ENCODE measurements at regions not wholly inside any gene's neighbourhood (a gene's known extent, or its start where the extent isn't known, plus 50 kb on each side); places are given as distances from the start of the nearest gene placed in this dataset.

DNA sequence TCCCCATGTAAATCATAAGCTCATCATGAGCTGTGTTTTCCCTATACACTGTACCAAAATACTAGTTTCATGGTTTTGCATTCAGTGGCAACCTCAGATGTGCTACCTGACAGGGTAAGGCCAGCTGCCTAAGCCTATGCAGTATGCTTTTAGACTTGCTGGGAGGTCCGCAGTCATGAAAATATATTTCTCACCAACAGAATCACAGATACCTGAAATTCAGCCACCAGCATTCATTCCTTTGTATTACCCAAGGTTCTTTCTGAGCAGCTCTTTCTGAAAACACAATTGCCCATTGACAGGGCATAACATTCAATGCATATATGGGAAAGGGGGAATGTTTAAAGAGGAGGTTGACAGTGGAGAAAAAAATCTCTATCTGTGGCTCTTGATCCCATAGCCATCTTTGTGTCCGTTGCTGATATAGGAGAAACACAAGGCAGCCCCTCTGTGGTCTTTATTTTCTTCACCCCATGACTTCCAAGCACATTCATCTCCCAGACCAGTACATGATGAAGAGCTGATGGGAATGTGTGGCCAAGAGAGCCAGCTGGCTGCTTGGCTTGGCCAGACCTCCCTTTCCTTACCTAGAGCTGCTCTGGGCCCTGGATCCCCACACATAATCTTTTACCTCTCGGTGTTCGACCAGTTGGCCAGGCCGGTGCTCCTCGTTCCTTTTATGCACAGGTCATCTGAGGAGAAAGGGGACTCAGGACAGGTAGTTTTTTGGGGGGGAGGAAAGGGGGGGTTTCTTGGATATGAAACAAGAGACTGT, 162.9 kb downstream of the KCNA5 start:
- ATAC-seq (ENCODE audit: low read depth in 2 of 2) (no peak), DNase-seq (no peak)
- H3K36me3 Mint-ChIP-seq: no peaks in the 10 kb centered on the region
- H3K27me3 Mint-ChIP-seq: peaks cover 4% of the 10 kb centered on the region
- no peak overlapping the region for H3K27ac Mint-ChIP-seq
- no peaks in the 10 kb centered on the region for H3K4me1 ChIP-seq (ENCODE audit: control insufficient read depth, insufficient read depth, low read length, poor library complexity, severe bottlenecking)
- H3K9me3 Mint-ChIP-seq: peaks cover 0 to 10% (median 0%) of the 10 kb centered on the region in 7 donors
- H3K4me3 ChIP-seq (ENCODE audit: low read depth, low read length): no peak overlapping the region
- H3K27ac ChIP-seq (ENCODE audit: insufficient read depth, low read length, poor library complexity, severe bottlenecking): no peak overlapping the region
- H3K9me3 ChIP-seq (ENCODE audit: control insufficient read depth in 2 of 2, low read length in 2 of 2): no peaks in the 10 kb centered on the region
- no peaks in the 10 kb centered on the region for H3K36me3 ChIP-seq (ENCODE audit: control insufficient read depth, insufficient read depth, low read length)
- no peak overlapping the region for H3K4me3 Mint-ChIP-seq
- no peaks in the 10 kb centered on the region for H3K4me1 Mint-ChIP-seq
- no peaks in the 10 kb centered on the region for H3K27me3 ChIP-seq (ENCODE audit: control insufficient read depth, insufficient read depth, low read length)

- Mint-ChIP-seq H3K27ac (no peak overlapping the region), H3K4me1 (no peaks in the 10 kb centered on the region), H3K36me3 (no peaks in the 10 kb centered on the region), H3K4me3 (no peak overlapping the region), H3K9me3 (peaks cover 0 to 4% (median 0%) of the 10 kb centered on the region in 7 donors), H3K27me3 (peaks cover 4% of the 10 kb centered on the region)
- Histone ChIP-seq H3K36me3 (ENCODE audit: control insufficient read depth, insufficient read depth, low read length) (no peaks in the 10 kb centered on the region), H3K4me1 (ENCODE audit: control insufficient read depth, insufficient read depth, low read length, poor library complexity, severe bottlenecking) (no peaks in the 10 kb centered on the region), H3K27ac (ENCODE audit: insufficient read depth, low read length, poor library complexity, severe bottlenecking) (no peak overlapping the region), H3K27me3 (ENCODE audit: control insufficient read depth, insufficient read depth, low read length) (no peaks in the 10 kb centered on the region), H3K9me3 (ENCODE audit: control insufficient read depth in 2 of 2, low read length in 2 of 2) (no peaks in the 10 kb centered on the region), H3K4me3 (ENCODE audit: low read depth, low read length) (no peak overlapping the region)
- ATAC-seq (ENCODE audit: low read depth in 2 of 2) (no peak), DNase-seq (no peak)
These were observed 166.7 kb downstream of the KCNA5 start for GRCh38 chr12:5210179-5210922.

DNA sequence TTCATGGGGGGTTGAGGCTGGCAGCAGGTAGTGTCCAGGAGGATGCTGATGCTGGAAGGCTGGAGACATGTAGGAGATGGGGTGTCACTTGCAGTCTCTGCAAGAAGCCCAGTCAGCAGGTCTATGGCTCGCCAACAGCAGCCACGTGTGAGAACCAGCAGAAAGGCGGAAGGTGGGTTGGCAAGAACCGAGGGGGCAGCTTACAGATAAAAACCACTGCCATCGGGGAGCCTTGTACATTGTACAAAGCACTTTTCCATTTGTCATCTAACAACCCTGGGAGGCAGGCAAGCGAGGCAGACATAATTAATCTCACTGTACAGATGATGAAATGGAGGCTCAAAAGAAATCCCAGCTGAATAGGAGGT, 167.2 kb downstream of the KCNA5 start:
- H3K27me3 Mint-ChIP-seq: no peaks in the 10 kb centered on the region

GRCh38 chr12:5213336-5213735, 169.7 kb downstream of the KCNA5 start:
- H3K36me3 Mint-ChIP-seq: no peaks in the 10 kb centered on the region

More for the DNA sequence above, 167.2 kb downstream of the KCNA5 start:
- Histone ChIP-seq H3K4me1 (ENCODE audit: control insufficient read depth, insufficient read depth, low read length, poor library complexity, severe bottlenecking) (no peaks in the 10 kb centered on the region), H3K36me3 (ENCODE audit: control insufficient read depth, insufficient read depth, low read length) (no peaks in the 10 kb centered on the region), H3K4me3 (ENCODE audit: low read depth, low read length) (no peak overlapping the region), H3K27ac (ENCODE audit: insufficient read depth, low read length, poor library complexity, severe bottlenecking) (no peak overlapping the region), H3K27me3 (ENCODE audit: control insufficient read depth, insufficient read depth, low read length) (no peaks in the 10 kb centered on the region), H3K9me3 (ENCODE audit: control insufficient read depth in 2 of 2, low read length in 2 of 2) (no peaks in the 10 kb centered on the region)
- no peak for ATAC-seq (ENCODE audit: low read depth in 2 of 2)
- Mint-ChIP-seq H3K36me3 (no peaks in the 10 kb centered on the region), H3K4me3 (no peak overlapping the region), H3K9me3 (peaks cover 0 to 4% (median 0%) of the 10 kb centered on the region in 7 donors), H3K4me1 (no peaks in the 10 kb centered on the region), H3K27ac (no peak overlapping the region)
- no peak for DNase-seq

DNA sequence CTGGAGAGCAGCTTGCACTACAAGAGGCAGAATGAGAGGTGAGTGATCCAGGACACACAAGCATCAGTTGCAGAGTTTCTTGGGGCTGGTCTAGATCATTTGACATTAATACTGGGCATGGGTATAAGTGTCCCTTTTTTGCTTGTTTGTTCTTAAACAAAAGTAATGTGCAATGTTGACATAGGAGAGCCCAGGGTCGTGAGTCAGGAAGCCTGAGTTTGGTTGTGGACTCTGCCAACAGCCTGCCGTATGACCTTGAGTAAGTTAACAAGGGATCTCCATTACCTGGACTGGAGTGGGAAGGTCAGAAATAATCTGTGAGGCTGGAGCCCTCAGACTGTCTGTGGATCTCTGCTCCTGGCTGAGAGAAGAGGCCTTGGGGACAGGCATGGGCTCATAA, 170.3 kb downstream of the KCNA5 start:
- no peak overlapping the region for H3K27ac Mint-ChIP-seq

More at GRCh38 chr12:5213336-5213735, 169.7 kb downstream of the KCNA5 start:
- H3K27me3 ChIP-seq (ENCODE audit: control insufficient read depth, insufficient read depth, low read length): no peaks in the 10 kb centered on the region
- ATAC-seq (ENCODE audit: low read depth in 2 of 2) (no peak), DNase-seq (no peak)
- Mint-ChIP-seq H3K4me1 (no peaks in the 10 kb centered on the region), H3K27me3 (no peaks in the 10 kb centered on the region), H3K27ac (no peak overlapping the region), H3K4me3 (no peak overlapping the region), H3K9me3 (peaks cover 0 to 4% (median 0%) of the 10 kb centered on the region in 7 donors)
- no peaks in the 10 kb centered on the region for H3K9me3 ChIP-seq (ENCODE audit: control insufficient read depth in 2 of 2, low read length in 2 of 2)
- H3K27ac ChIP-seq (ENCODE audit: insufficient read depth, low read length, poor library complexity, severe bottlenecking): no peak overlapping the region
- no peaks in the 10 kb centered on the region for H3K4me1 ChIP-seq (ENCODE audit: control insufficient read depth, insufficient read depth, low read length, poor library complexity, severe bottlenecking)
- H3K4me3 ChIP-seq (ENCODE audit: low read depth, low read length): no peak overlapping the region
- no peaks in the 10 kb centered on the region for H3K36me3 ChIP-seq (ENCODE audit: control insufficient read depth, insufficient read depth, low read length)

GRCh38 chr12:5217936-5218335, 174.3 kb downstream of the KCNA5 start:
- Histone ChIP-seq H3K27ac (ENCODE audit: insufficient read depth, low read length, poor library complexity, severe bottlenecking) (no peak overlapping the region), H3K4me1 (ENCODE audit: control insufficient read depth, insufficient read depth, low read length, poor library complexity, severe bottlenecking) (no peaks in the 10 kb centered on the region), H3K4me3 (ENCODE audit: low read depth, low read length) (no peak overlapping the region), H3K36me3 (ENCODE audit: control insufficient read depth, insufficient read depth, low read length) (no peaks in the 10 kb centered on the region), H3K27me3 (ENCODE audit: control insufficient read depth, insufficient read depth, low read length) (no peaks in the 10 kb centered on the region), H3K9me3 (ENCODE audit: control insufficient read depth in 2 of 2, low read length in 2 of 2) (no peaks in the 10 kb centered on the region)
- Mint-ChIP-seq H3K9me3 (peaks cover 0 to 8% (median 0%) of the 10 kb centered on the region in 7 donors), H3K4me3 (no peak overlapping the region), H3K4me1 (peaks cover 0 to 5% (median 1%) of the 10 kb centered on the region in 4 donors), H3K27me3 (no peaks in the 10 kb centered on the region), H3K36me3 (no peaks in the 10 kb centered on the region), H3K27ac (no peak overlapping the region)
- ATAC-seq (ENCODE audit: low read depth in 2 of 2): no peak
- no peak for DNase-seq

More for the DNA sequence above, 170.3 kb downstream of the KCNA5 start:
- Mint-ChIP-seq H3K27me3 (no peaks in the 10 kb centered on the region), H3K9me3 (peaks cover 0 to 5% (median 0%) of the 10 kb centered on the region in 7 donors), H3K4me3 (no peak overlapping the region), H3K4me1 (no peaks in the 10 kb centered on the region), H3K36me3 (no peaks in the 10 kb centered on the region)
- DNase-seq (no peak), ATAC-seq (ENCODE audit: low read depth in 2 of 2) (no peak)
- Histone ChIP-seq H3K4me1 (ENCODE audit: control insufficient read depth, insufficient read depth, low read length, poor library complexity, severe bottlenecking) (no peaks in the 10 kb centered on the region), H3K27me3 (ENCODE audit: control insufficient read depth, insufficient read depth, low read length) (no peaks in the 10 kb centered on the region), H3K27ac (ENCODE audit: insufficient read depth, low read length, poor library complexity, severe bottlenecking) (no peak overlapping the region), H3K4me3 (ENCODE audit: low read depth, low read length) (no peak overlapping the region), H3K36me3 (ENCODE audit: control insufficient read depth, insufficient read depth, low read length) (no peaks in the 10 kb centered on the region), H3K9me3 (ENCODE audit: control insufficient read depth in 2 of 2, low read length in 2 of 2) (no peaks in the 10 kb centered on the region)

- Mint-ChIP-seq H3K36me3 (no peaks in the 10 kb centered on the region), H3K9me3 (peaks cover 0 to 8% (median 0%) of the 10 kb centered on the region in 7 donors), H3K27me3 (no peaks in the 10 kb centered on the region), H3K4me3 (no peak overlapping the region), H3K27ac (no peak overlapping the region), H3K4me1 (peaks cover 0 to 5% (median 1%) of the 10 kb centered on the region in 4 donors)
- Histone ChIP-seq H3K27ac (ENCODE audit: insufficient read depth, low read length, poor library complexity, severe bottlenecking) (no peak overlapping the region), H3K4me1 (ENCODE audit: control insufficient read depth, insufficient read depth, low read length, poor library complexity, severe bottlenecking) (no peaks in the 10 kb centered on the region), H3K36me3 (ENCODE audit: control insufficient read depth, insufficient read depth, low read length) (no peaks in the 10 kb centered on the region), H3K4me3 (ENCODE audit: low read depth, low read length) (no peak overlapping the region), H3K27me3 (ENCODE audit: control insufficient read depth, insufficient read depth, low read length) (no peaks in the 10 kb centered on the region), H3K9me3 (ENCODE audit: control insufficient read depth in 2 of 2, low read length in 2 of 2) (no peaks in the 10 kb centered on the region)
- ATAC-seq (ENCODE audit: low read depth in 2 of 2): no peak
- DNase-seq: no peak
These were observed 176.4 kb downstream of the KCNA5 start for GRCh38 chr12:5220099-5220498.
